ENCODE measurements at regions not wholly inside any gene's neighbourhood (a gene's known extent, or its start where the extent isn't known, plus 50 kb on each side); places are given as distances from the start of the nearest gene placed in this dataset.
"Not testable (repeated sequence)": the region's sequence is repeated elsewhere in the genome, so short reads cannot be mapped to it uniquely, and the experiment has no call there.

- no peak for DNase-seq
These were observed 294.2 kb upstream of the SYNCRIP start for GRCh38 chr6:85936916-85937315.

DNA sequence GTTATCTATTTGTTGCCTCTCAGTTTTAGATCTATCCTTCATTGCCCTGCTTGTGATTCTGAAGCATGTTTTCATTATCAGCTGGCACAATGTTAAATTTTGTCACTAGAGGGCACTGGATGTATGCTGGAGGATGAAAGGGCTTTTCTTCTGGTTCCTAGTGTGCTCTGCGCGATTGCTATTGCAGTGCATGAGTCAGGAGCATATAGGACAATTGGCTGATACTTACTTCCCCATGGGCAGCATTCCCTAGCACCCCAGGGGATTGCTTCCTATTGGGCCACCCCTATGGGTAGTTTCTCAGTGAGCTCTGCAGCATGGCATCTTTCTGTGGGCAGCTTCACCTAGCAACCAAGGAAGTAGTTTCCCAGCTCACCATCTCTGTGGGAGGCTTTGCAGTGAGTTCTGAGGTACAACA, 280.3 kb upstream of the SYNCRIP start:
- DNase-seq: peak; percentile 52

GRCh38 chr6:85920782-85921181, 278.1 kb upstream of the SYNCRIP start:
- peak; percentile 49 for DNase-seq

GRCh38 chr6:85917522-85917921, 274.8 kb upstream of the SYNCRIP start:
- DNase-seq: no peak

DNA sequence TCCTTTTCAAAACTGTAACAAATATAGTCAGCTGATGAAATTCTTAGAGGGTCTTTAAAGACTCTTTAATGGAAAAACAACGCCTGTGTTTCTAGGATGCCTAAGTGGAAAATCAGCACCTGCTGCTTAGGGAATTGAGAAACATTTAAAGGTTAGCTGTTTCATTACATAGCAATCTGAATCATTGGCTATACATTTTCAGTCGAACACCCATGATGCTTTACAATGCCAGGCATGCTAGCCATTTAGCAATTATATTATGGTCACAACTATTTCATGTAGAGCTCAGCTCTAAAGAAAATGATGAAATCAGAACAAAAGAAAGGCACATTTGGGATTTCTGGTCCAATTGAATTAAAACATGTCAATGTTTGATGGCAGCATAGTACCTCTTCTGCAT, 270.3 kb upstream of the SYNCRIP start:
- DNase-seq: no peak

DNA sequence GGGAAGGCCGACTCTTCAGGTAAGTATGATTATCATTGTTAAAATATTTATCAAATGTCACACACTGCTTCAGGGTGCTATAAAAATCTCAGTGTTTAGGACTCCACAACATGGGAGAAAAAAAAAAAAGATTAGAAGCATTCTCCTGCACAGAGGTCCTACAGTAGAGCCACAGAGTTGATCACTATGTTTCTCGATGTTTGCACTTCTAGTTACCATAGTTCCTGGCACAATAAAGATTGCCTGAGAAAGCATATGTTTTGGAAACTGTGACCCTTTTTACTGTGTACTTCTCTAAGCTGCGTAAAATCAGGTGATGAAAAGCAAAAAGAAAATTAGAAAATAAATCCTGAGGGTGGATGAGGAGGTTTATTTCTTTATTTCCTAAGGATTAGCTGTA, 269.9 kb upstream of the SYNCRIP start:
- no peak for DNase-seq

GRCh38 chr6:85911067-85911466, 268.4 kb upstream of the SYNCRIP start:
- DNase-seq: no peak

- not testable (repeated sequence) for DNase-seq
These were observed 265.4 kb upstream of the SYNCRIP start for GRCh38 chr6:85908120-85908519.

GRCh38 chr6:85892346-85892745, 249.7 kb upstream of the SYNCRIP start:
- DNase-seq: no peak

- DNase-seq: no peak
These were observed 244.8 kb upstream of the SYNCRIP start for GRCh38 chr6:85887461-85887860.

GRCh38 chr6:85868685-85869084, 226.0 kb upstream of the SYNCRIP start:
- no peak for DNase-seq

DNA sequence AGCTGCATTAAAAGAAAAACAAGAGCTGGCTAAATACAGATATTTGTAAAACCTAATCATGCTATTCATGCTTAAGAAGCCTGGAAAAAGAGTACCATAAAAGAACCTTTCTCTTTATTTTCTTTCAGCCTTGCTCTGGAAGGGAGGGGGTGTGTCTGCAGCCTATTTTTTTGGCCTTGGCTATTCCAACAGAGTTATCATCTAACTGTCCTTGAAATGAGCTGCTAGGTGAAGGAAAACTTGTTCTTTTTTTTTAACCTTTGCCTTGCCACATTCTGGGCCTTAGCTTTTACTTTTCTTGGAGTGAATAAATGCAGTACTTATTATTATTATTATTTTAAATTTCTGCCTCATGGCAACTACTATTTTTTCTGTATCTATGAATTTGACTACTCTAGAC, 224.9 kb upstream of the SYNCRIP start:
- no peak for DNase-seq

DNA sequence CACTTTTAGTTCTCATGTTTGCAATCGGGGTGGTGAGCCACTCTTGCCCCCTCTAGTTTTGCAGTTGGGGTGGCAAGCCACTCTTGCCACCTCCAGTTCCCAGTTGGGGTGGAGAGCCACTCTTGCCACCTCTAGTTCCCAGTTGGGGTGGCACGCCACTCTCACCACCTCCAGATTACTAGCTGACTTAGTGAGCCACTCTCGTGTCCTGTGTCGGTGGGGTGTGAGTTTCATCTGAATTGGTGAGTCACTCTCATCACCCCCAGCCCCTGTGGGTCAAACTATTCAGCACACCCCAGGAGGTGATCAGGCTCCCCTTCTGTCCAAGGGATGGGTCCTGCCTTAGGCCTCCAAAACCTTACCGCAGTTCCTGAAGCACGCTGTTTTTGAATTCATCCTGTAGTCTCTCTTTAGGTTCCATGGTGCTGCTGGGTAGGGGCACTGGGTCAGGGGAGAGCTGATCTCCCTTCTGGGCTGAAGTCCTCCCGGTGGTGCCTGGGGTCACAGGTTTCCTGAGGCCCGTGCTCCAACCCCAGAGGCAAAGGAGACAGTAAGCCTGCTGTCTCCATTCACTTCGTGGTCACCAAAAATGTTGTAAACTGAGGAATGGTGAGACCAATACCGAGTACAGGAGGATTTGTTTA, 224.2 kb upstream of the SYNCRIP start:
- no peak for DNase-seq

GRCh38 chr6:85866370-85866730, 223.7 kb upstream of the SYNCRIP start:
- no peak for DNase-seq

DNA sequence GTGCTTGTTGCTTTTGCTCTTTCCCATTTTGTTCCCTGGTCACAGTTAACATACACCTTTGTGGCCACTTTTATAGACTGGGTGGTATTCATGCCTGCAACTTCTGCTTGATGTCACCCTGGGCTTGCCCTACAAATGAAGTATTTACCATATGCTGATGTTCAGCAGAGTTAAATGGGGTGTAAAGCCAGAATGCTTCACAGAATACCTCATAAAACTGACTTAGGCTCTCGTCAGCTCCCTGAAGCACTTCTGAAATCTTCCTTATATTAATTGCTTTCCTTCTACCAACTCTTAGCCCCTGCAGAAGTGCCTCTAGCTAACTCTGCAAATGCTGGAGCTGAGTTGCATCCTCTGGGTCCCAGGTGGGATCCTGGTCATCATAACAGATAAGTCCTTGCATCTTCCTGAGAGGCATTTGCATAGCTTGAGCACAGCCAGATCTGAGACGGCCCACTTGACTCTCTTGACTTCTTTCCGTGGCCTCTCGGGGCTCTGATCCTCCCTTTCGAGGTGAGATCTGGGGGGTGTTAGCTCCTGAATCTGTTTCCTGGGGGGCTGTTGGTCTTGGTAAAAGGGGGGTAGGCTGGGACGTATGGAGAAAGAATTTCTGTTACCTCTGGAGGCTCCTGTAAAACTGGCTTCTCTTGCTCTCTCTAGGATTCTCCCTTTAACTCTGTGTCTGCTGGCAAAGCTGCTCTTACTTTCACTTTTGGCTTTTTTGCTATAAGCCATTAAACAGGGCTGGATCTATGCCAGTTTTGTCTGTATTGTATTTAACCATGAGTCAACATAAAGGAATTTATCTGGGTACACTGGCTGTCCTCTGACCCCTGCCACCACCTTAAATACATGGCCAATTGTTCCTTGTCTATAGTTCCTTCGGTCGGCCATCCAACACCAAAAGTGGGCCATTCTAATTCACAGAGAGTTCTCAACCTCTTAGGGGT, 223.0 kb upstream of the SYNCRIP start:
- DNase-seq: peak; percentile 47

- no peak for DNase-seq
These were observed 222.0 kb upstream of the SYNCRIP start for GRCh38 chr6:85864453-85865401.

DNA sequence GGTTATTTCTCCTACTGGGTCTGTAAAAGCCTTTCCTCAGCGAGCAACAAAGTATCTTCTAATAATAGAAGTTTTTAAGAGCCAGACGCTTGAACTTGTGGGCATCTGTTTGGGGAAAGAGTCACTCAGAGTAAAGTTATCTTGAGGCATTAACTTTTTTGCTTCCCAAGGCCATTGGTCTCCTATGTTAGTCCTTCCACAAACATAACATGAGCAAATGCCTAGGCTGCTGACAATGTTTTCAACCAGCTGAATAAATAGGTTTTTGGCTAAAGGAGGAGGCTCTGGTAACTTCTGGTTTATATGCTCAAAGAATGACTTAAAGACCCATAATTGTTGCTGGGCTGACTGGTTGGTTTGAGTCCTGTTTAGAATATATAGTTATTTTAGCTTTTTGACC, 213.5 kb upstream of the SYNCRIP start:
- no peak for DNase-seq

- not testable (repeated sequence) for DNase-seq
These were observed 195.8 kb upstream of the SYNCRIP start for GRCh38 chr6:85838351-85839119.

DNA sequence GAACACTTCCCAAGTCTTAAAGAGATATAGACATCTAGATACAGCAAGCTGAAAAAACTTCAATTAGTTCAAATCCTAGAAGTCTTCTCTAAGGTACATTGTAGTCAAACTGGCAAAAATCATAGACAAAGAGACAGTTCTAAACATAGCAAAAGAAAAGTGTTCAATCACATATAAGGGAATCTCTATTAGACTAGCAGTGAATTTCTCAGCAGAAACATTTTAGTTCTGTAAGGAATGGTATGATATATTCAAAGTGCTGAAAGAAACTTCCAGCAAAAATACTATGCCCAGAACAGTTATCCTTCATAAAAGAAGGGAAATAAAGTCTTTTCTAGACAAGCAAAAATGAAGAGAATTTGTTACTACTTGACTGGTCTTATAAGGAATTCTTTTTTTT, 186.3 kb upstream of the SYNCRIP start:
- DNase-seq: no peak

DNA sequence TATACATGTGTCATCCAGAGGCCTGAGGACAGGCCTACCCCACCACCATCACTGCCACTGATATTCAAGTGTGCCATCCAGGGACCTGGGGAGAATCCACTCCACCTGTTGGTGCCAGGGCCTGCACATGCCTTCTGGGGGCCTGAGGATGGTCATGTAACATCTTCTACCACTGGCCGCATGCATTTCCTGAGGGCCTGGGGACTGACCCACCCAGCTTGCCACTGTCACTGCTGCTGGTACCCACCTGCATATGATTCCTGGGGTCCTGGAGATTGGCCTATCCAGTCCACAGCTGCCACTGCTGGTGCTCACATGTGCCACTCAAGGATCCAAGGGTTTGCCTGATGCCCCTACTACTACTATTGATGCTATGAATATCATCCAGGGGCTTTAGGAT, 184.3 kb upstream of the SYNCRIP start:
- no peak for DNase-seq

- no peak for DNase-seq
These were observed 181.6 kb upstream of the SYNCRIP start for GRCh38 chr6:85824329-85824728.

- no peak for DNase-seq
These were observed 167.9 kb upstream of the SYNCRIP start for GRCh38 chr6:85810558-85810957.
